Epithelial cell of esophagus (primary cell): ENCODE measurements at regions not wholly inside any gene's neighbourhood (a gene's known extent, or its start where the extent isn't known, plus 50 kb on each side); places are given as distances from the start of the nearest gene placed in this dataset.
A peak's percentile ranks its signal among the peaks of the same experiment; 100 is the strongest.

Source experiments
- DNase-seq: peaks from one replicate; pipeline ENCODE4 v3.0.0; 2010; ENCODE audit warnings: low read depth
- H3K4me3 ChIP-seq: 2 replicates; pipeline ENCODE4 v1.5.1; 2011; ENCODE audit warnings: mild to moderate bottlenecking, low read length, control low read depth
- CTCF ChIP-seq: IDR thresholded peaks from 2 replicates; pipeline ENCODE4 v1.5.1; 2011; ENCODE audit warnings: low read depth, mild to moderate bottlenecking, low read length, control low read depth, inconsistent platforms; ENCODE audit not compliant: insufficient read depth; ENCODE audit errors: missing control alignments

DNA sequence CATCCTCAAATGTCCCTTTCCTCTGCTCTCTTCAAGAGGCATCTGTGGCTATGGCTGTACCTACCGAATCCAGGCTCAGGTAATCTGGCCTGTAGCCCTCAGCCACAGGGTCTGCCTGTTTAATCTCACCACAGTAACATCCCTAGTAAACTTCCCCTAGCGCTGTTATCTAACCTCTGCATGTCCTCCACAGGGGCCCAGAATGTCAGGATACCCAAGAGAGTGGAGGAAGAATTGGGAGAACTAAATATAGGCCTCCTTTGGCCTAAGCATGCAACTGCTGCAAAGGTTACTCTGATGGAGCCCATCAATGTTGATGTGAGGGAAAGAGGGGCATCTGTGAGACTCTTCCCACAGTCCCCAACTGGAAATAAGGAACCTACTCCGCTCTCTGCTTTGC is 63.2 kb upstream of the IFNG-AS1 start:
- no peak for DNase-seq
- no peak overlapping the region for H3K4me3 ChIP-seq
- TF ChIP-seq CTCF, result no peak

GRCh38 chr12:67927324-67927723 is 61.9 kb upstream of the IFNG-AS1 start:
- no peak for TF ChIP-seq CTCF
- H3K4me3 ChIP-seq, result no peak overlapping the region
- DNase-seq, result no peak

- DNase-seq, result no peak
- no peak overlapping the region for H3K4me3 ChIP-seq
- TF ChIP-seq CTCF, result no peak
These were observed 61.4 kb upstream of the IFNG-AS1 start for GRCh38 chr12:67927815-67928214.

DNA sequence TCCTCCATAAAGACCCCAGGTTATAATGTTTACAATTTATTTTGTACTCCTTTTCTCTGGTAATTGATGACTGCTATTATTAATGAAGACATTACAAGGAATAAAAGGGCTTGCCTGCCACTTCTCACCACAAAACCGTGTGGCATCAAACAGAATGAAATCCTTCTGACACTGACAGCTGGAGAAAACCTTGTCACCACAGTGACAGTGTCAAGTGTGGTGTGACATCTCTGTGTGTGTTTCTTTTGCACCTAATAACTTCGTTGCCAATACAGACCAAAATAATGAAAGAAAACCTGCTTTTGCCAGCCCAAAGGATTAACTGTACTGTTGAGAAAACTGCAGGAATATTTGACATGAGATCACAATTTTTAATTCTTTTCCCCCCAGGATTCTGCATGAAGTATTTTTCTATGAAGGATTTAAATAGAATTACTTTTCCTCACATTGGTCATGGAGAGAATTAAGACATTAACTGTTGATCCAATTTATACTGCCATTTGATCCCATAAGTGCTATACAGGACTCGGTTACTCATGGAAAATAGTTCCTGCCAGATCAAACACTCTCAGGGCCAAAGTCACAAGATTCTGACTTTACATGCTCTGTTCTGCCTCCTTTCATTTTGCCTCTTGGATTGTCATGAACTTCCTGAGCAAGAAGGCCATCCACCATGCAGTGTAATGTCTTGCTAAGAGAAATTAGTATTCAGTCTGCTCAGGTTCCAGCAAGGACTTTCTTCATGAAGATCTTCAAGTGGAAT is 60.4 kb upstream of the IFNG-AS1 start:
- no peak for DNase-seq
- no peak overlapping the region for H3K4me3 ChIP-seq
- TF ChIP-seq CTCF, result no peak

- peak; percentile 36 for DNase-seq
- no peak overlapping the region for H3K4me3 ChIP-seq
- no peak for TF ChIP-seq CTCF
These were observed 59.9 kb upstream of the IFNG-AS1 start for GRCh38 chr12:67929384-67929772.

DNA sequence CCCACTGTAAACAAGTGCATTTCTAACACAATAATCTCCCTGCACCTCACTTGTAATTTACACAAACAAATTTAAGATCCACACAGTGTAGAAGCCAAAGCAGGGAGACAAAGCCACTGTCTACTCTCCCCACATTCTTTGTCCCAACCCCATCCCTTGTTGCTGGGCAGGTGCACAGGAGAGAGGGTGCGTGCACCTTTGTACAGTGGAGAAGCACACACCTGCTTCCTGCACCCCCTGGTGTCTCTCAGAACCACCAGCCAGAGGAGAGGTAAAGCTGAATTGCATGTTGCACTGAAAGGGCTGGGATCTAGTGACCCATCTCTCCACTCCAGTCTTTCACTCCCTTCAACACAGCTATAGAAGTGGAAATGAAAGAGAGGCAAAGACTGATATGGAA is 51.4 kb upstream of the IFNG-AS1 start:
- no peak for DNase-seq
- no peak for TF ChIP-seq CTCF
- no peak overlapping the region for H3K4me3 ChIP-seq
